H9 (cell line): ENCODE measurements at regions not wholly inside any gene's neighbourhood (a gene's known extent, or its start where the extent isn't known, plus 50 kb on each side); places are given as distances from the start of the nearest gene placed in this dataset.

Source experiments
- DNase-seq: peaks from one replicate; pipeline ENCODE4 v3.0.0-alpha.2; 2017
- H2AFZ ChIP-seq: one replicate; pipeline ENCODE4 v1.6.1; 2013; ENCODE audit warnings: mild to moderate bottlenecking, low read length, control low read depth, moderate library complexity
- H2AK5ac ChIP-seq: 2 replicates; pipeline ENCODE4 v1.6.1; 2013; ENCODE audit warnings: low read length, control low read depth, mixed read lengths; ENCODE audit not compliant: insufficient read length
- H2BK120ac ChIP-seq: one replicate; pipeline ENCODE4 v1.6.1; 2013; ENCODE audit warnings: low read depth, mild to moderate bottlenecking, low read length, control low read depth, inconsistent platforms; ENCODE audit not compliant: poor library complexity, severe bottlenecking
- H2BK12ac ChIP-seq: 2 replicates; pipeline ENCODE4 v1.6.1; 2013; ENCODE audit warnings: low read length, control low read depth, mixed read lengths, low read depth; ENCODE audit not compliant: insufficient read length
- H2BK15ac ChIP-seq: 2 replicates; pipeline ENCODE4 v1.6.1; 2013; ENCODE audit warnings: low read depth, low read length, control low read depth
- H2BK20ac ChIP-seq: one replicate; pipeline ENCODE4 v1.6.1; 2013; ENCODE audit warnings: low read depth, mild to moderate bottlenecking, low read length, control low read depth, inconsistent platforms; ENCODE audit not compliant: poor library complexity, severe bottlenecking
- H2BK5ac ChIP-seq: 2 replicates; pipeline ENCODE4 v1.6.1; 2013; ENCODE audit warnings: low read length, control low read depth, mixed read lengths; ENCODE audit not compliant: insufficient read length
- H3K14ac ChIP-seq: 2 replicates; pipeline ENCODE4 v1.6.1; 2013; ENCODE audit warnings: low read length, control low read depth; ENCODE audit not compliant: insufficient read depth
- H3K18ac ChIP-seq: 2 replicates; pipeline ENCODE4 v1.6.1; 2013; ENCODE audit warnings: low read depth, mild to moderate bottlenecking, mixed read lengths, low read length, control low read depth; ENCODE audit not compliant: insufficient read length
- H3K23ac ChIP-seq: 2 replicates; pipeline ENCODE4 v1.6.1; 2013; ENCODE audit warnings: low read length, control low read depth, mixed read lengths, low read depth; ENCODE audit not compliant: insufficient read length
- H3K23me2 ChIP-seq: 2 replicates; pipeline ENCODE4 v1.6.1; 2013; ENCODE audit warnings: low read depth, mild to moderate bottlenecking, mixed read lengths, low read length, control low read depth; ENCODE audit not compliant: insufficient read length, poor library complexity, severe bottlenecking
- H3K27ac ChIP-seq: 2 replicates; pipeline ENCODE4 v1.5.1; 2013; ENCODE audit warnings: low read length, control low read depth, mixed read lengths, low read depth; ENCODE audit not compliant: insufficient read length
- H3K27me3 ChIP-seq: 2 replicates; pipeline ENCODE4 v1.6.1; 2013; ENCODE audit warnings: low read length, control low read depth, inconsistent platforms; ENCODE audit not compliant: insufficient read depth
- H3K4ac ChIP-seq: 2 replicates; pipeline ENCODE4 v1.6.1; 2013; ENCODE audit warnings: low read depth, mild to moderate bottlenecking, control low read depth, inconsistent platforms, low read length, moderate library complexity
- H3K4me1 ChIP-seq: 2 replicates; pipeline ENCODE4 v1.6.1; 2013; ENCODE audit warnings: low read length, control low read depth, inconsistent platforms; ENCODE audit not compliant: insufficient read depth
- H3K4me2 ChIP-seq: 2 replicates; pipeline ENCODE4 v1.6.1; 2013; ENCODE audit warnings: low read length, control low read depth, mixed read lengths; ENCODE audit not compliant: insufficient read length, insufficient read depth
- H3K56ac ChIP-seq: 2 replicates; pipeline ENCODE4 v1.6.1; 2013; ENCODE audit warnings: low read depth, mild to moderate bottlenecking, mixed read lengths, low read length, control low read depth; ENCODE audit not compliant: insufficient read length
- H3K79me1 ChIP-seq: 2 replicates; pipeline ENCODE4 v1.6.1; 2013; ENCODE audit warnings: low read depth, mild to moderate bottlenecking, moderate library complexity, low read length, control low read depth, inconsistent platforms; ENCODE audit not compliant: insufficient read depth, poor library complexity, severe bottlenecking
- H3K79me2 ChIP-seq: 2 replicates; pipeline ENCODE4 v1.6.1; 2013; ENCODE audit warnings: low read length, control low read depth, inconsistent platforms; ENCODE audit not compliant: insufficient read depth
- H3K9ac ChIP-seq: 2 replicates; pipeline ENCODE4 v1.6.1; 2013; ENCODE audit warnings: low read length, control low read depth, mixed read lengths; ENCODE audit not compliant: insufficient read length; ENCODE audit errors: extremely low read depth
- H3K9me3 ChIP-seq: one replicate; pipeline ENCODE4 v1.6.1; 2013; ENCODE audit warnings: low read depth, low read length, inconsistent platforms; ENCODE audit not compliant: control insufficient read depth
- H3T11ph ChIP-seq: one replicate; pipeline ENCODE4 v1.6.1; 2013; ENCODE audit warnings: mild to moderate bottlenecking, low read length, control low read depth, inconsistent platforms
- H4K20me1 ChIP-seq: one replicate; pipeline ENCODE4 v1.6.1; 2013; ENCODE audit not compliant: control insufficient read depth, insufficient read length, insufficient read depth
- H4K5ac ChIP-seq: 2 replicates; pipeline ENCODE4 v1.6.1; 2013; ENCODE audit warnings: low read depth, mild to moderate bottlenecking, mixed read lengths, low read length, control low read depth; ENCODE audit not compliant: insufficient read length
- H4K8ac ChIP-seq: replicated peaks from 2 replicates; pipeline ENCODE4 v1.6.1; 2013; ENCODE audit warnings: low read length, control low read depth, mixed read lengths, low read depth; ENCODE audit not compliant: insufficient read length
- H4K91ac ChIP-seq: 2 replicates; pipeline ENCODE4 v1.6.1; 2013; ENCODE audit warnings: low read depth, mild to moderate bottlenecking, moderate library complexity, mixed read lengths, low read length, control low read depth; ENCODE audit not compliant: insufficient read length
- H3K27ac Mint-ChIP-seq, 3 experiments: 2 replicates in 2 of 3; 3 replicates in 1 of 3; pipeline ENCODE4 v1.8.0; 2020 to 2021; ENCODE audit warnings: mixed read lengths in 3 of 3, mild to moderate bottlenecking in 1 of 3, moderate library complexity in 1 of 3
- H3K27me3 Mint-ChIP-seq: 2 replicates; pipeline ENCODE4 v1.8.0; 2021; ENCODE audit warnings: low read depth, mild to moderate bottlenecking, moderate library complexity, mixed read lengths
- H3K36me3 Mint-ChIP-seq, 3 experiments: 2 replicates in 2 of 3; 3 replicates in 1 of 3; pipeline ENCODE4 v1.8.0; 2020 to 2021; ENCODE audit warnings: low read depth in 3 of 3, mixed read lengths in 3 of 3; ENCODE audit not compliant: insufficient read depth in 1 of 3
- H3K4me1 Mint-ChIP-seq, 2 experiments: 2 replicates each; pipeline ENCODE4 v1.8.0; 2020; ENCODE audit warnings: mixed read lengths in 2 of 2
- H3K4me3 Mint-ChIP-seq, 2 experiments: 2 replicates in 1 of 2; 3 replicates in 1 of 2; pipeline ENCODE4 v1.8.0; 2020 to 2021; ENCODE audit warnings: mild to moderate bottlenecking in 2 of 2, mixed read lengths in 2 of 2, moderate library complexity in 1 of 2
- H3K9me3 Mint-ChIP-seq, 2 experiments: 2 replicates in 1 of 2; 3 replicates in 1 of 2; pipeline ENCODE4 v1.8.0; 2020; ENCODE audit warnings: mild to moderate bottlenecking in 2 of 2, mixed read lengths in 2 of 2, moderate library complexity in 1 of 2
- TF ChIP-seq, protein P1 (sequence below): fragments of 200-600 bp; sonication (generic); conservative IDR thresholded peaks from 3 replicates; pipeline ENCODE4 v1.8.0; 2021; ENCODE audit warnings: antibody characterized with exemption, mild to moderate bottlenecking

DNA sequence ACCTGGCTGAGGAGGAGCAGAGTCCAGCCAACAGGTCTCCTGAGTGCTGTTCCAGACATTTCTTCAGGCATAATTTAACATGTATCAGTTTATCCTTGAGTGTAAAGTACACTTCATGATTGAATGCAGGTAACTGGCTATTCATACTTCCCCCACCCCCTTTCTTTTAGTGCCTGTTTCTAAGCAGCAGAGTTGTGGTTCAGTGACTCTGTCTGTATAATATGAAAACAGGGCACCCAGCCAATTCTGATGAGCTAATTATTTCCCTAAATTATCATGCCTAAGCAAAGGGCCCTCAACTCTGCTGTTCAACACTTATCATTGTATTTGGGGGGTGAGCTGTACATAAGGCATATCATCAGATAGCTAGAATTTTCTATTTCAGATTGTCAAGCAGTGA lies 51.9 kb upstream of the ZSWIM6 start:
- no peak overlapping the region for H2BK5ac ChIP-seq
- Mint-ChIP-seq H3K36me3 (peaks cover 0 to 2% (median 0%) of the 10 kb centered on the region in 3 experiments; a peak in 1 of 7 replicates), H3K9me3 (no peaks in the 10 kb centered on the region), H3K27ac (no peak overlapping the region), H3K27me3 (peaks cover 1% of the 10 kb centered on the region), H3K4me1 (peaks cover 13 to 19% of the 10 kb centered on the region in 2 experiments), H3K4me3 (no peak overlapping the region)
- H2AK5ac ChIP-seq: no peak overlapping the region
- no peaks in the 10 kb centered on the region for H3K79me2 ChIP-seq
- no peak overlapping the region for H3T11ph ChIP-seq
- H3K14ac ChIP-seq: no peak overlapping the region
- H3K27ac ChIP-seq: no peak overlapping the region
- no peaks in the 10 kb centered on the region for H3K79me1 ChIP-seq
- H2BK12ac ChIP-seq: no peak overlapping the region
- H3K9me3 ChIP-seq: no peaks in the 10 kb centered on the region
- no peak overlapping the region for H3K56ac ChIP-seq
- no peak overlapping the region for H4K8ac ChIP-seq
- H3K23ac ChIP-seq: no peak overlapping the region
- no peaks in the 10 kb centered on the region for H3K23me2 ChIP-seq
- no peaks in the 10 kb centered on the region for H4K20me1 ChIP-seq
- H4K91ac ChIP-seq: no peak overlapping the region
- no peak for DNase-seq
- H3K9ac ChIP-seq: no peak overlapping the region
- no peaks in the 10 kb centered on the region for H3K4me1 ChIP-seq
- no peak overlapping the region for H3K4ac ChIP-seq
- H2BK20ac ChIP-seq: no peak overlapping the region
- no peak overlapping the region for H2AFZ ChIP-seq
- no peak overlapping the region for H4K5ac ChIP-seq
- H3K27me3 ChIP-seq: no peaks in the 10 kb centered on the region
- TF ChIP-seq, protein P1, sequence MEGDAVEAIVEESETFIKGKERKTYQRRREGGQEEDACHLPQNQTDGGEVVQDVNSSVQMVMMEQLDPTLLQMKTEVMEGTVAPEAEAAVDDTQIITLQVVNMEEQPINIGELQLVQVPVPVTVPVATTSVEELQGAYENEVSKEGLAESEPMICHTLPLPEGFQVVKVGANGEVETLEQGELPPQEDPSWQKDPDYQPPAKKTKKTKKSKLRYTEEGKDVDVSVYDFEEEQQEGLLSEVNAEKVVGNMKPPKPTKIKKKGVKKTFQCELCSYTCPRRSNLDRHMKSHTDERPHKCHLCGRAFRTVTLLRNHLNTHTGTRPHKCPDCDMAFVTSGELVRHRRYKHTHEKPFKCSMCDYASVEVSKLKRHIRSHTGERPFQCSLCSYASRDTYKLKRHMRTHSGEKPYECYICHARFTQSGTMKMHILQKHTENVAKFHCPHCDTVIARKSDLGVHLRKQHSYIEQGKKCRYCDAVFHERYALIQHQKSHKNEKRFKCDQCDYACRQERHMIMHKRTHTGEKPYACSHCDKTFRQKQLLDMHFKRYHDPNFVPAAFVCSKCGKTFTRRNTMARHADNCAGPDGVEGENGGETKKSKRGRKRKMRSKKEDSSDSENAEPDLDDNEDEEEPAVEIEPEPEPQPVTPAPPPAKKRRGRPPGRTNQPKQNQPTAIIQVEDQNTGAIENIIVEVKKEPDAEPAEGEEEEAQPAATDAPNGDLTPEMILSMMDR: no peak
- H2BK15ac ChIP-seq: no peak overlapping the region
- no peak overlapping the region for H3K4me2 ChIP-seq
- no peak overlapping the region for H2BK120ac ChIP-seq
- no peak overlapping the region for H3K18ac ChIP-seq
